DND-41 (cell line): ENCODE measurements at regions not wholly inside any gene's neighbourhood (a gene's known extent, or its start where the extent isn't known, plus 50 kb on each side); places are given as distances from the start of the nearest gene placed in this dataset.
"Not testable (repeated sequence)": the region's sequence is repeated elsewhere in the genome, so short reads cannot be mapped to it uniquely, and the experiment has no call there.

Experiments
- ATAC-seq: fragments of 200-7000 bp; cut with Tn5 transposase; 3 replicates; pipeline ENCODE4 v1.9.1; 2021; ENCODE audit warnings: low read depth; ENCODE audit not compliant: insufficient read depth
- DNase-seq: peaks from one replicate; pipeline ENCODE4 v3.0.0-alpha.2; 2020
- H2AFZ ChIP-seq: 2 replicates; pipeline ENCODE4 v1.6.0; 2012; ENCODE audit warnings: low read depth, low read length
- H3K27ac ChIP-seq: 2 replicates; pipeline ENCODE4 v1.5.1; 2012; ENCODE audit warnings: low read length, inconsistent platforms
- H3K27me3 ChIP-seq: fragments of 200-600 bp; sonication (generic); 2 replicates; pipeline ENCODE4 v1.6.0; 2012; ENCODE audit warnings: low read length, mild to moderate bottlenecking, inconsistent platforms; ENCODE audit not compliant: insufficient read depth, poor library complexity
- H3K36me3 ChIP-seq: 2 replicates; pipeline ENCODE4 v1.5.1; 2012; ENCODE audit warnings: low read length, inconsistent platforms; ENCODE audit not compliant: insufficient read depth
- H3K4me1 ChIP-seq: 2 replicates; pipeline ENCODE4 v1.5.1; 2012; ENCODE audit warnings: mild to moderate bottlenecking, low read length; ENCODE audit not compliant: insufficient read depth
- H3K4me2 ChIP-seq: 2 replicates; pipeline ENCODE4 v1.6.0; 2012; ENCODE audit warnings: mild to moderate bottlenecking, moderate library complexity, low read length, inconsistent platforms; ENCODE audit not compliant: insufficient read depth
- H3K4me3 ChIP-seq, 2 experiments: fragments of 200-600 bp in 1 of 2; shearing (Covaris generic) in 1 of 2; 2 replicates each; pipeline ENCODE4 v1.5.1; 2012 to 2016; ENCODE audit warnings: inconsistent platforms in 2 of 2, low read length in 2 of 2, mild to moderate bottlenecking in 2 of 2, low read depth in 1 of 2, moderate library complexity in 1 of 2
- H3K79me2 ChIP-seq: 2 replicates; pipeline ENCODE4 v1.6.0; 2012; ENCODE audit warnings: low read length, inconsistent platforms; ENCODE audit not compliant: insufficient read depth
- H3K9ac ChIP-seq: 2 replicates; pipeline ENCODE4 v1.6.0; 2012; ENCODE audit warnings: low read depth, mild to moderate bottlenecking, inconsistent platforms, low read length, moderate library complexity
- H3K9me3 ChIP-seq: 2 replicates; pipeline ENCODE4 v1.5.1; 2012; ENCODE audit warnings: low read length, moderate library complexity, mild to moderate bottlenecking, inconsistent platforms; ENCODE audit not compliant: insufficient read depth, severe bottlenecking
- H4K20me1 ChIP-seq: 2 replicates; pipeline ENCODE4 v1.6.0; 2012; ENCODE audit warnings: low read length; ENCODE audit not compliant: insufficient read depth
- CTCF ChIP-seq: IDR thresholded peaks from 2 replicates; pipeline ENCODE4 v1.5.1; 2012; ENCODE audit warnings: borderline replicate concordance, low read length, moderate library complexity, mild to moderate bottlenecking; ENCODE audit not compliant: poor library complexity, severe bottlenecking; ENCODE audit errors: extremely low read depth
- EZH2 ChIP-seq: IDR thresholded peaks from 3 replicates; pipeline ENCODE4 v1.6.1; 2012; ENCODE audit warnings: borderline replicate concordance, low read depth, mild to moderate bottlenecking, moderate library complexity, low read length, inconsistent platforms; ENCODE audit not compliant: severe bottlenecking

- no peak overlapping the region for H2AFZ ChIP-seq
- no peaks in the 10 kb centered on the region for H3K4me1 ChIP-seq
- DNase-seq (no peak), ATAC-seq (no peak)
- TF ChIP-seq CTCF = no peak
- no peak for TF ChIP-seq EZH2
- H3K27me3 ChIP-seq = no peaks in the 10 kb centered on the region
- H4K20me1 ChIP-seq = no peaks in the 10 kb centered on the region
- no peak overlapping the region for H3K4me2 ChIP-seq
- no peaks in the 10 kb centered on the region for H3K36me3 ChIP-seq
- no peaks in the 10 kb centered on the region for H3K79me2 ChIP-seq
- no peak overlapping the region for H3K27ac ChIP-seq
- H3K9me3 ChIP-seq = no peaks in the 10 kb centered on the region
- no peak overlapping the region for H3K9ac ChIP-seq
- H3K4me3 ChIP-seq = no peak overlapping the region
Observed at GRCh38 chrX:99242001-99242400, 1168.1 kb downstream of the PCDH19 start.

- not testable (repeated sequence) for H3K36me3 ChIP-seq, H3K79me2 ChIP-seq, H3K4me2 ChIP-seq, ATAC-seq, H2AFZ ChIP-seq, H4K20me1 ChIP-seq, H3K27me3 ChIP-seq, H3K27ac ChIP-seq, H3K4me3 ChIP-seq, DNase-seq, H3K9ac ChIP-seq, H3K4me1 ChIP-seq, H3K9me3 ChIP-seq
Observed at GRCh38 chrX:99234384-99234783, 1175.7 kb downstream of the PCDH19 start.

- TF ChIP-seq EZH2 (no peak), CTCF (no peak)
Observed at GRCh38 chrX:99192421-99192820, 1217.7 kb downstream of the PCDH19 start.

GRCh38 chrX:99184153-99184552, 1225.9 kb downstream of the PCDH19 start:
- H3K4me3 ChIP-seq = no peak overlapping the region
- no peaks in the 10 kb centered on the region for H3K36me3 ChIP-seq
- no peak overlapping the region for H3K9ac ChIP-seq
- TF ChIP-seq CTCF = no peak
- TF ChIP-seq EZH2 = no peak
- H3K4me1 ChIP-seq = no peaks in the 10 kb centered on the region
- no peaks in the 10 kb centered on the region for H3K9me3 ChIP-seq
- H4K20me1 ChIP-seq = no peaks in the 10 kb centered on the region
- H3K27ac ChIP-seq = no peak overlapping the region
- DNase-seq = no peak
- no peaks in the 10 kb centered on the region for H3K79me2 ChIP-seq
- ATAC-seq = no peak
- no peaks in the 10 kb centered on the region for H3K27me3 ChIP-seq
- H3K4me2 ChIP-seq = no peak overlapping the region
- H2AFZ ChIP-seq = no peak overlapping the region

More at GRCh38 chrX:99192421-99192820, 1217.7 kb downstream of the PCDH19 start:
- Histone ChIP-seq H4K20me1 (no peaks in the 10 kb centered on the region), H3K27me3 (no peaks in the 10 kb centered on the region), H3K9ac (no peak overlapping the region), H3K4me2 (no peak overlapping the region), H3K4me3 (no peak overlapping the region), H3K36me3 (no peaks in the 10 kb centered on the region), H2AFZ (no peak overlapping the region), H3K9me3 (no peaks in the 10 kb centered on the region), H3K27ac (no peak overlapping the region), H3K4me1 (no peaks in the 10 kb centered on the region), H3K79me2 (no peaks in the 10 kb centered on the region)
- DNase-seq (no peak), ATAC-seq (no peak)
